GM12892 (cell line): ENCODE measurements at regions not wholly inside any gene's neighbourhood (a gene's known extent, or its start where the extent isn't known, plus 50 kb on each side); places are given as distances from the start of the nearest gene placed in this dataset.

ENCODE experiments used
- POLR2A ChIP-seq: IDR thresholded peaks from 2 replicates; pipeline ENCODE4 v1.6.1; 2011; ENCODE audit warnings: low read depth, low read length, control low read depth
- POLR2AphosphoS5 ChIP-seq: IDR thresholded peaks from 2 replicates; pipeline ENCODE4 v1.6.1; 2011; ENCODE audit warnings: low read depth, low read length, control low read depth

GRCh38 chr2:43004879-43005244 is 212.5 kb upstream of the HAAO start:
- no peak for TF ChIP-seq POLR2AphosphoS5
- no peak for TF ChIP-seq POLR2A
